Osteoblast (primary cell): ENCODE measurements at regions not wholly inside any gene's neighbourhood (a gene's known extent, or its start where the extent isn't known, plus 50 kb on each side); places are given as distances from the start of the nearest gene placed in this dataset.
A peak's percentile ranks its signal among the peaks of the same experiment; 100 is the strongest.
"Not testable (repeated sequence)": the region's sequence is repeated elsewhere in the genome, so short reads cannot be mapped to it uniquely, and the experiment has no call there.

Experiments
- DNase-seq: peaks from one replicate; pipeline ENCODE4 v3.0.0; 2011; ENCODE audit warnings: low spot score, mixed read lengths; ENCODE audit not compliant: insufficient read length; ENCODE audit errors: missing footprints
- H2AFZ ChIP-seq: 2 replicates; pipeline ENCODE4 v1.6.0; 2011; ENCODE audit warnings: mild to moderate bottlenecking, low read length
- H3K27ac ChIP-seq: 2 replicates; pipeline ENCODE4 v1.5.1; 2011; ENCODE audit warnings: mild to moderate bottlenecking, low read depth, low read length, moderate library complexity
- H3K27me3 ChIP-seq: 2 replicates; pipeline ENCODE4 v1.6.0; 2012; ENCODE audit warnings: mild to moderate bottlenecking, control low read depth, inconsistent platforms, low read length, moderate library complexity; ENCODE audit not compliant: insufficient read depth
- H3K36me3 ChIP-seq: 2 replicates; pipeline ENCODE4 v1.5.1; 2011; ENCODE audit warnings: mild to moderate bottlenecking, low read length, control low read depth, moderate library complexity; ENCODE audit not compliant: insufficient read depth
- H3K4me1 ChIP-seq: 2 replicates; pipeline ENCODE4 v1.5.1; 2011; ENCODE audit warnings: mild to moderate bottlenecking, low read length, control low read depth, moderate library complexity; ENCODE audit not compliant: insufficient read depth
- H3K4me2 ChIP-seq: 2 replicates; pipeline ENCODE4 v1.6.0; 2011; ENCODE audit warnings: mild to moderate bottlenecking, low read length; ENCODE audit not compliant: insufficient read depth
- H3K4me3 ChIP-seq: fragments of 200-600 bp; sonication (generic); 3 replicates; pipeline ENCODE4 v1.5.1; 2012; ENCODE audit warnings: mild to moderate bottlenecking, low read length, inconsistent platforms; ENCODE audit not compliant: insufficient read depth
- H3K79me2 ChIP-seq: 2 replicates; pipeline ENCODE4 v1.6.0; 2012; ENCODE audit warnings: mild to moderate bottlenecking, low read length, control low read depth, inconsistent platforms; ENCODE audit not compliant: insufficient read depth
- H3K9me3 ChIP-seq: 2 replicates; pipeline ENCODE4 v1.5.1; 2011; ENCODE audit warnings: low read depth, low read length, control low read depth
- H4K20me1 ChIP-seq: 2 replicates; pipeline ENCODE4 v1.6.0; 2012; ENCODE audit warnings: mild to moderate bottlenecking, low read length, control low read depth; ENCODE audit not compliant: insufficient read depth
- TF ChIP-seq, protein P1 (sequence below): IDR thresholded peaks from 2 replicates; pipeline ENCODE4 v1.5.1; 2011; ENCODE audit warnings: mild to moderate bottlenecking, low read depth, low read length, moderate library complexity; ENCODE audit errors: extremely low read depth

DNA sequence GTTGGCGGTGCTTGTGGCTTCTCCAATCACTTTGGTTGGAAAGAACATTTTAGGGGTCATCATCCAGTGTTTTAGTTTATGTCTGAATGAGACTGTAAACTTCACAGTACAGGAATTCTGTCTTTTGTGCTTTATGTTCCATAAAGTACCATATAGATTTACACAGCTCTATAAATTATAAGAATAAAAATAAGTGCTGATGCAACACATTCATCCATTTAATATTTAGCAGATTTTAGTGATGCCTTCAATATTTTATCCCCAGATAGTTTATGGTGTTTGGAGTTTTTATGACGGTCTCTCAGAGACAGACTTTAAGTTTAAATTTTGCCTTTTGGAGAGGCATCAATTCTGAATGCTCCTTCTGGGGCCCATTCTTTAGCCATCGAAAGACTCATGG lies 385.2 kb downstream of the ATP23 start:
- H3K4me3 ChIP-seq: no peak overlapping the region
- H3K9me3 ChIP-seq: no peaks in the 10 kb centered on the region
- no peak overlapping the region for H3K4me2 ChIP-seq
- H3K79me2 ChIP-seq: no peaks in the 10 kb centered on the region
- TF ChIP-seq, protein P1, sequence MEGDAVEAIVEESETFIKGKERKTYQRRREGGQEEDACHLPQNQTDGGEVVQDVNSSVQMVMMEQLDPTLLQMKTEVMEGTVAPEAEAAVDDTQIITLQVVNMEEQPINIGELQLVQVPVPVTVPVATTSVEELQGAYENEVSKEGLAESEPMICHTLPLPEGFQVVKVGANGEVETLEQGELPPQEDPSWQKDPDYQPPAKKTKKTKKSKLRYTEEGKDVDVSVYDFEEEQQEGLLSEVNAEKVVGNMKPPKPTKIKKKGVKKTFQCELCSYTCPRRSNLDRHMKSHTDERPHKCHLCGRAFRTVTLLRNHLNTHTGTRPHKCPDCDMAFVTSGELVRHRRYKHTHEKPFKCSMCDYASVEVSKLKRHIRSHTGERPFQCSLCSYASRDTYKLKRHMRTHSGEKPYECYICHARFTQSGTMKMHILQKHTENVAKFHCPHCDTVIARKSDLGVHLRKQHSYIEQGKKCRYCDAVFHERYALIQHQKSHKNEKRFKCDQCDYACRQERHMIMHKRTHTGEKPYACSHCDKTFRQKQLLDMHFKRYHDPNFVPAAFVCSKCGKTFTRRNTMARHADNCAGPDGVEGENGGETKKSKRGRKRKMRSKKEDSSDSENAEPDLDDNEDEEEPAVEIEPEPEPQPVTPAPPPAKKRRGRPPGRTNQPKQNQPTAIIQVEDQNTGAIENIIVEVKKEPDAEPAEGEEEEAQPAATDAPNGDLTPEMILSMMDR: no peak
- no peaks in the 10 kb centered on the region for H3K27me3 ChIP-seq
- H4K20me1 ChIP-seq: no peaks in the 10 kb centered on the region
- DNase-seq: no peak
- no peak overlapping the region for H2AFZ ChIP-seq
- H3K4me1 ChIP-seq: no peaks in the 10 kb centered on the region
- no peaks in the 10 kb centered on the region for H3K36me3 ChIP-seq
- H3K27ac ChIP-seq: no peak overlapping the region

DNA sequence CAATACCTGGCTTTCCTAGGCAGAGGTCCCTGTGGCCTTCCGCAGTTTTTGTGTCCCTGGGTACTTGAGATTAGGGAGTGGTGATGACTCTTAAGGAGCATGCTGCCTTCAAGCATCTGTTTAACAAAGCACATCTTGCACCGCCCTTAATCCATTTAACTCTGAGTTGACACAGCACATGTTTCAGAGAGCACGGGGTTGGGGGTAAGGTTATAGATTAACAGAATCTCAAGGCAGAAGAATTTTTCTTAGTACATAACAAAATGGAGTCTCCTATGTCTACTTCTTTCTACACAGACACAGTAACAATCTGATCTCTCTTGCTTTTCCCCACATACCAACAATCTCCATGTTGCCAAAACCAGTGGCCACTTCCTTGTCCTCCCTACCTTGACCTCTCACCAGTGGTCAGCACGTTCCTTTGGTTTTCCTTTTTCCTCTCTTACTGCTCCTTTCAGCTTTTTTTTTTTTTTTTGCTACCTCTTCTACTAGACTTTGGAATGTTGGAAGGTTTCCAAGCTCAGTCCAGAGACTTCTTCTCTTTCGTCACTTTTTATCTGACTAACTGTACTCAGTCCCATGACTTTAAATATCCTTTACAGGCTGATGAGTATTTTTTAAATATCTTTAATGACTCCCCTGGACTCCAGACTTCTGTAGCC lies 395.3 kb downstream of the ATP23 start:
- Histone ChIP-seq H3K4me2 (peak overlapping the region; percentile 38), H2AFZ (peak overlapping the region; percentile 63), H3K27ac (peak overlapping the region; percentile 76)
- H3K4me3 ChIP-seq, H4K20me1 ChIP-seq, H3K79me2 ChIP-seq, H3K27me3 ChIP-seq, H3K4me1 ChIP-seq, H3K36me3 ChIP-seq, H3K9me3 ChIP-seq: not testable (repeated sequence)
- DNase-seq: peak; percentile 43

DNA sequence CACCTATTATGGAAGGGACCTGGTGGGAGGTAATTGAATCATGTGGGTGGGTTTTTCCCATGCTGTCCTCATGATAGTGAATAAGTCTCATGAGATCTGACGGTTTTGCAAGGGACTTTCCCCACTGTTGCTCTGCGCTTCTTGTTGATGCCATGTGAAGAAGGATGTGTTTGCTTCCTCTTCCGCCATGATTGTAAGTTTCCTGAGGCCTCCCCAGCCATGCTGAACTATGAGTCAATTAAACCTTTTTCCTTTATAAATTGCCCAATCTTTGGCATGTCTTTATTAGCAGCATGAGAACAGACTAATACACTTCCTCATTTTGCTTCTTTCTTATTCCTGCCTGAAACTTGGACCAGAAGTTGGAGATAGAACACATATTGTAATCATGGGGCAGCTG lies 396.2 kb downstream of the ATP23 start:
- H3K27me3 ChIP-seq, H3K4me2 ChIP-seq, H3K79me2 ChIP-seq, H3K4me3 ChIP-seq, DNase-seq, H3K4me1 ChIP-seq, H2AFZ ChIP-seq, H3K9me3 ChIP-seq, H4K20me1 ChIP-seq, H3K36me3 ChIP-seq: not testable (repeated sequence)
- peak overlapping the region; percentile 76 for H3K27ac ChIP-seq

DNA sequence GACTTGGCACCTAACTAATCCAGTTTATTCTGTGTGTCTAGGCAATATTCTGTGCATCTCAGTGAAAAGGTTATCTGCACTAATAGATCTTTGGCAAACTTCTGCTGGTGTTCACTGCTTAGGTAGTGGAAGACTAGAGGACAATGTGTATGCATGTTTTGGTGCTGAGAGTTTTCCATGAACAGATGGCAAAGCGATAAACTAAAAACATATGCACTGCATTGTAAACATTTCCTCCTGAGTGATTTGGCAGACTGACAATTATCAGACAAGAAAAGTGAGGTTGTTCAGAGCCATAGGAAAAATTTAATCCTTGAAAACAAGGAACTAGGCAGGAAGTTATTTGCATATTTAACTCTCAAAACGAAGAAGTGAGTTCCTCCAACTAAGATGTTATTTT lies 400.4 kb downstream of the ATP23 start:
- Histone ChIP-seq H4K20me1 (no peaks in the 10 kb centered on the region), H3K27me3 (no peaks in the 10 kb centered on the region), H3K27ac (no peak overlapping the region), H2AFZ (no peak overlapping the region), H3K4me2 (no peak overlapping the region), H3K4me3 (no peak overlapping the region), H3K4me1 (peaks cover 7% of the 10 kb centered on the region), H3K36me3 (no peaks in the 10 kb centered on the region), H3K79me2 (no peaks in the 10 kb centered on the region), H3K9me3 (no peaks in the 10 kb centered on the region)
- TF ChIP-seq, protein P1: no peak
- no peak for DNase-seq

DNA sequence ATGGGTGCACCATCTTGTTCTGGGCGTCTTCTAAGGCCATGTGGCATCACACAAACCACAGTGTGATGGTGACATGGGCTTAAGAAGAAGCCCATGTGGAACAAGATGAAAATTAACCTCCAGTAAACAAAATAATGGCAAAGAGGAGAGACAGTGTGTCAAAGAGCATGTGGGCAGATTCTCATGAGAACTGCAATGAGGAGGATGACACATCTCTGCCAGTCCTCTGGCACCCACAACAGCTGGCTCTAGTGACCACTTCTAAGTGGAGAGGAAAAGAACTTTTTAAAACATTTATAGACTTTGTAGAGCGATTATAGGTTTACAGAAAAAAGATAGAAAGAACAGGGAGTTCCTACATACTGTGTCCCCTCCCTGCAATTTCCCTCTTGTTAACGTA lies 401.4 kb downstream of the ATP23 start:
- peak overlapping the region; percentile 51 for H2AFZ ChIP-seq
- no peaks in the 10 kb centered on the region for H3K9me3 ChIP-seq
- no peaks in the 10 kb centered on the region for H3K79me2 ChIP-seq
- no peak for DNase-seq
- peaks cover 3% of the 10 kb centered on the region for H3K4me1 ChIP-seq
- H3K4me3 ChIP-seq: no peak overlapping the region
- no peaks in the 10 kb centered on the region for H3K36me3 ChIP-seq
- H3K4me2 ChIP-seq: no peak overlapping the region
- no peaks in the 10 kb centered on the region for H4K20me1 ChIP-seq
- no peaks in the 10 kb centered on the region for H3K27me3 ChIP-seq
- H3K27ac ChIP-seq: no peak overlapping the region
- TF ChIP-seq, protein P1: no peak
